Occipital lobe (tissue), 1 donor: ENCODE measurements at regions not wholly inside any gene's neighbourhood (a gene's known extent, or its start where the extent isn't known, plus 50 kb on each side); places are given as distances from the start of the nearest gene placed in this dataset.
"Not testable (repeated sequence)": the region's sequence is repeated elsewhere in the genome, so short reads cannot be mapped to it uniquely, and the experiment has no call there.

ENCODE experiments used
- DNase-seq: peaks from one replicate; lab custom pipeline; 2025; lab: John Stamatoyannopoulos, UW

GRCh38 chr7:25069900-25070443, 55.1 kb downstream of the CYCS start:
- DNase-seq, result peak; percentile 28

GRCh38 chr7:25068502-25069213, 56.4 kb downstream of the CYCS start:
- DNase-seq, result no peak

GRCh38 chr7:25067726-25068501, 57.1 kb downstream of the CYCS start:
- DNase-seq, result no peak

GRCh38 chr7:25066253-25066652, 58.8 kb downstream of the CYCS start:
- DNase-seq, result no peak

- no peak for DNase-seq
Measured at GRCh38 chr7:25062380-25062779, 62.7 kb downstream of the CYCS start.

- DNase-seq, result no peak
Measured at GRCh38 chr7:25060487-25061055, 64.5 kb downstream of the CYCS start.

- no peak for DNase-seq
Measured at GRCh38 chr7:25059576-25059975, 65.5 kb downstream of the CYCS start.

- DNase-seq, result no peak
Measured at GRCh38 chr7:25056368-25056767, 68.7 kb downstream of the CYCS start.

GRCh38 chr7:25055520-25056220, 69.4 kb downstream of the CYCS start:
- DNase-seq, result no peak

GRCh38 chr7:25054819-25055519, 70.1 kb downstream of the CYCS start:
- DNase-seq, result peak; percentile 1

GRCh38 chr7:25050223-25050622, 70.2 kb upstream of the OSBPL3 start:
- no peak for DNase-seq

GRCh38 chr7:25048444-25048834, 68.5 kb upstream of the OSBPL3 start:
- no peak for DNase-seq

GRCh38 chr7:25047571-25048443, 67.8 kb upstream of the OSBPL3 start:
- DNase-seq, result not testable (repeated sequence)

GRCh38 chr7:25037325-25037724, 57.3 kb upstream of the OSBPL3 start:
- no peak for DNase-seq

- no peak for DNase-seq
Measured at GRCh38 chr7:25035274-25035673, 55.3 kb upstream of the OSBPL3 start.

GRCh38 chr7:25034136-25034535, 54.2 kb upstream of the OSBPL3 start:
- DNase-seq, result no peak

- DNase-seq, result no peak
Measured at GRCh38 chr7:25032774-25033743, 53.1 kb upstream of the OSBPL3 start.

- DNase-seq, result no peak
Measured at GRCh38 chr7:25031432-25031831, 51.5 kb upstream of the OSBPL3 start.

GRCh38 chr7:25031007-25031406, 51.0 kb upstream of the OSBPL3 start:
- DNase-seq, result no peak
